ENCODE measurements at regions not wholly inside any gene's neighbourhood (a gene's known extent, or its start where the extent isn't known, plus 50 kb on each side); places are given as distances from the start of the nearest gene placed in this dataset.

DNA sequence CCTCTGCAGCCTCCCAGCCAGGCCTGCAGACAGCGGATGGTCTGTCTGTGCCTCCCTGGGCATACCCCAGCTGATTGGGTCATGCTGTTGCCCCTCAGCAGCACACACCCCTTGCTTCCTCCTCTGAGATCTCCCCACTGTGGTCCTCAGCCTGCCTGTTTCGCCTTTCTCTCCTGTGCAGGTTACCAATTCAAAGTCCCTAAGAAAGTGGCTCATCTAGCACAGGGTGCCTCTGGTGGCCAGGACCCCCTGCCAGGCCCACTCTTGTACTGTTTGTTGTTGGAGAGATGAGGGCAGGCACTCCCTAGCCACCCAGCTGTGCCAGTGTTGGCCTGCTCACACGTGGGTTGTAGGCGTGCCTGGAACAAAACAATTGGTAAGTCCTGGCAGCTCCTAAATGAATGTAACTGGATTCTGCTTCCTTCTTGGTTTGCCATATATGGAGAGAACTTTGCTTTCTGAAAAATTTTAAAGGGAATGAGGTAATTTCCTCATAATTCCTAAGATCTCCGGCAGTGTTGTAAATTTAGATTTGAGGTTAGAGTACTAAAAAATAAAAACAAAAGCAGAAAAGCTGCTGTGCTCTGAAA is 213.2 kb upstream of the IL12A start:
- no peaks in the 10 kb centered on the region for H3K9me3 Mint-ChIP-seq
- peaks cover 8% of the 10 kb centered on the region for H3K4me1 Mint-ChIP-seq
- TF ChIP-seq, protein P1, sequence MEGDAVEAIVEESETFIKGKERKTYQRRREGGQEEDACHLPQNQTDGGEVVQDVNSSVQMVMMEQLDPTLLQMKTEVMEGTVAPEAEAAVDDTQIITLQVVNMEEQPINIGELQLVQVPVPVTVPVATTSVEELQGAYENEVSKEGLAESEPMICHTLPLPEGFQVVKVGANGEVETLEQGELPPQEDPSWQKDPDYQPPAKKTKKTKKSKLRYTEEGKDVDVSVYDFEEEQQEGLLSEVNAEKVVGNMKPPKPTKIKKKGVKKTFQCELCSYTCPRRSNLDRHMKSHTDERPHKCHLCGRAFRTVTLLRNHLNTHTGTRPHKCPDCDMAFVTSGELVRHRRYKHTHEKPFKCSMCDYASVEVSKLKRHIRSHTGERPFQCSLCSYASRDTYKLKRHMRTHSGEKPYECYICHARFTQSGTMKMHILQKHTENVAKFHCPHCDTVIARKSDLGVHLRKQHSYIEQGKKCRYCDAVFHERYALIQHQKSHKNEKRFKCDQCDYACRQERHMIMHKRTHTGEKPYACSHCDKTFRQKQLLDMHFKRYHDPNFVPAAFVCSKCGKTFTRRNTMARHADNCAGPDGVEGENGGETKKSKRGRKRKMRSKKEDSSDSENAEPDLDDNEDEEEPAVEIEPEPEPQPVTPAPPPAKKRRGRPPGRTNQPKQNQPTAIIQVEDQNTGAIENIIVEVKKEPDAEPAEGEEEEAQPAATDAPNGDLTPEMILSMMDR (conservative IDR thresholded peaks at IDR 0.05) = no peak
- peaks cover 8% of the 10 kb centered on the region for H3K4me1 ChIP-seq (ENCODE audit: control insufficient read depth, insufficient read depth, low read length)
- no peak overlapping the region for H3K4me3 ChIP-seq (ENCODE audit: low read length)
- H3K9ac ChIP-seq (ENCODE audit: extremely low read depth, low read length, poor library complexity, severe bottlenecking) = no peak overlapping the region
- H3K36me3 Mint-ChIP-seq (ENCODE audit: low read depth) = no peaks in the 10 kb centered on the region
- WGBS, 2 experiments (ENCODE audit: insufficient coverage in 1 of 2, insufficient read length in 1 of 2) = 20 to 56% methylated on average over 2 to 5 of the region's 5 CpGs
- no peaks in the 10 kb centered on the region for H3K36me3 ChIP-seq (ENCODE audit: control insufficient read depth, insufficient read depth, low read length)
- no peak overlapping the region for H3K27ac Mint-ChIP-seq
- no peaks in the 10 kb centered on the region for H3K9me3 ChIP-seq (ENCODE audit: control insufficient read depth, low read length)
- H3K4me3 Mint-ChIP-seq = no peak overlapping the region
- peak overlapping the region; percentile 1 for H3K27ac ChIP-seq (ENCODE audit: low read depth, low read length)
- no peaks in the 10 kb centered on the region for H3K27me3 Mint-ChIP-seq (ENCODE audit: insufficient read depth)
- H3K27me3 ChIP-seq (ENCODE audit: control insufficient read depth, insufficient read depth, low read length, poor library complexity, severe bottlenecking) = no peaks in the 10 kb centered on the region
- DNase-seq = peak; percentile 87

DNA sequence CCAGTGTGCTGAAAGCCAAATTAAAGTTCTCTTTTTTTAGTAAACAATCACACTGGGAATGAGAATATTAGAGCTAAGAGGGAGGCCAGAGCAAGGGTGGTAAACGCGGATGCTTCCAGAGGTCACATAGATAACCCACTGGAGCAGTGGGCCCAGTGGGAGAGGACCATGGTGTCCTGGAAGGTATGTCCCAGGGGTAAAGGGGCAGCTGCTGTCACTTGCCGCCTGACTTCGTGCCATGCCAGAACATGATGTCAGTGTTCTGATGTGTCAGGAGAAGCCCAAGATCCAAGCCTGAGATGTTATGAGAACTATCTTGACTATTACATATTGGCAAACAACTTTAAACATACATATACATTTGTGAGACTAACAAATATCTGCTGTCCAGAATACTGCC is 211.9 kb upstream of the IL12A start:
- Mint-ChIP-seq H3K27ac (no peak overlapping the region), H3K4me3 (no peak overlapping the region), H3K36me3 (ENCODE audit: low read depth) (no peaks in the 10 kb centered on the region), H3K27me3 (ENCODE audit: insufficient read depth) (no peaks in the 10 kb centered on the region), H3K4me1 (peaks cover 8% of the 10 kb centered on the region), H3K9me3 (no peaks in the 10 kb centered on the region)
- H3K4me3 ChIP-seq (ENCODE audit: low read length) = no peak overlapping the region
- H3K27me3 ChIP-seq (ENCODE audit: control insufficient read depth, insufficient read depth, low read length, poor library complexity, severe bottlenecking) = no peaks in the 10 kb centered on the region
- H3K4me1 ChIP-seq (ENCODE audit: control insufficient read depth, insufficient read depth, low read length) = peaks cover 8% of the 10 kb centered on the region
- no peak overlapping the region for H3K27ac ChIP-seq (ENCODE audit: low read depth, low read length)
- H3K36me3 ChIP-seq (ENCODE audit: control insufficient read depth, insufficient read depth, low read length) = no peaks in the 10 kb centered on the region
- H3K9ac ChIP-seq (ENCODE audit: extremely low read depth, low read length, poor library complexity, severe bottlenecking) = no peak overlapping the region
- TF ChIP-seq, protein P1 (conservative IDR thresholded peaks at IDR 0.05) = no peak
- DNase-seq = no peak
- H3K9me3 ChIP-seq (ENCODE audit: control insufficient read depth, low read length) = no peaks in the 10 kb centered on the region
- 92 to 100% methylated on average over 4 of the region's 4 CpGs for WGBS, 2 experiments (ENCODE audit: insufficient coverage in 1 of 2, insufficient read length in 1 of 2)

DNA sequence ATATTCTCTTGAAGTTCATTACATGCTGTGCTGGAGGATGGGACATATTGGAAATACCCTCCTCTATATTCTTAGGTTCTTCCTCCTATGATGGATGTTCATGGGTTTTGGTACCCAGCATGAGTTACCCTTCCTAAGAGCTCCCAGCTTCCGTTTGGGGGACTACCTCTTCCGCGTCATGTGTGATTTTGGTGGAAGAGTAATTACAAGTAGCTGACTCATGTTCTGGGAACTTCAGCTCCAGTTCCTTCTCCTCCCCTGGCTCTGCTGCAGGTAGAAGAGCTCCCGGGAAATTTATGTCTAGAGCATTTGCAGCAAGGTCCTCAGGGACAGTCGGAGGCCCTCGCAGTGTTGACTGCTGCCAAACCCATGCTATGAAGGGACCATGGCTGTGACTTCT is 208.8 kb upstream of the IL12A start:
- TF ChIP-seq, protein P1 (conservative IDR thresholded peaks at IDR 0.05) = no peak
- H3K27me3 Mint-ChIP-seq (ENCODE audit: insufficient read depth) = no peaks in the 10 kb centered on the region
- H3K4me3 Mint-ChIP-seq = no peak overlapping the region
- no peak overlapping the region for H3K27ac ChIP-seq (ENCODE audit: low read depth, low read length)
- H3K9ac ChIP-seq (ENCODE audit: extremely low read depth, low read length, poor library complexity, severe bottlenecking) = no peak overlapping the region
- no peaks in the 10 kb centered on the region for H3K36me3 ChIP-seq (ENCODE audit: control insufficient read depth, insufficient read depth, low read length)
- H3K27ac Mint-ChIP-seq = no peak overlapping the region
- no peak overlapping the region for H3K4me3 ChIP-seq (ENCODE audit: low read length)
- H3K36me3 Mint-ChIP-seq (ENCODE audit: low read depth) = no peaks in the 10 kb centered on the region
- H3K4me1 Mint-ChIP-seq = peaks cover 12% of the 10 kb centered on the region
- no peaks in the 10 kb centered on the region for H3K27me3 ChIP-seq (ENCODE audit: control insufficient read depth, insufficient read depth, low read length, poor library complexity, severe bottlenecking)
- H3K9me3 Mint-ChIP-seq = no peaks in the 10 kb centered on the region
- H3K9me3 ChIP-seq (ENCODE audit: control insufficient read depth, low read length) = no peaks in the 10 kb centered on the region
- WGBS, 2 experiments (ENCODE audit: insufficient coverage in 1 of 2, insufficient read length in 1 of 2) = 87 to 94% methylated on average over 5 to 6 of the region's 6 CpGs
- H3K4me1 ChIP-seq (ENCODE audit: control insufficient read depth, insufficient read depth, low read length) = peaks cover 8% of the 10 kb centered on the region
- no peak for DNase-seq

Measured in endodermal cell (in vitro differentiated cells).